Stimulated activated CD8-positive, alpha-beta memory T cell treated with anti-CD3 and anti-CD28 coated beads, Interleukin-7, amount 100 ng/mL, for 24 hours (primary cell): ENCODE measurements at regions not wholly inside any gene's neighbourhood (a gene's known extent, or its start where the extent isn't known, plus 50 kb on each side); places are given as distances from the start of the nearest gene placed in this dataset.
"Not testable (repeated sequence)": the region's sequence is repeated elsewhere in the genome, so short reads cannot be mapped to it uniquely, and the experiment has no call there.

Source experiments
- DNase-seq: peaks from one replicate; pipeline ENCODE4 v3.0.0-alpha.2; 2020; ENCODE audit warnings: low read depth

DNA sequence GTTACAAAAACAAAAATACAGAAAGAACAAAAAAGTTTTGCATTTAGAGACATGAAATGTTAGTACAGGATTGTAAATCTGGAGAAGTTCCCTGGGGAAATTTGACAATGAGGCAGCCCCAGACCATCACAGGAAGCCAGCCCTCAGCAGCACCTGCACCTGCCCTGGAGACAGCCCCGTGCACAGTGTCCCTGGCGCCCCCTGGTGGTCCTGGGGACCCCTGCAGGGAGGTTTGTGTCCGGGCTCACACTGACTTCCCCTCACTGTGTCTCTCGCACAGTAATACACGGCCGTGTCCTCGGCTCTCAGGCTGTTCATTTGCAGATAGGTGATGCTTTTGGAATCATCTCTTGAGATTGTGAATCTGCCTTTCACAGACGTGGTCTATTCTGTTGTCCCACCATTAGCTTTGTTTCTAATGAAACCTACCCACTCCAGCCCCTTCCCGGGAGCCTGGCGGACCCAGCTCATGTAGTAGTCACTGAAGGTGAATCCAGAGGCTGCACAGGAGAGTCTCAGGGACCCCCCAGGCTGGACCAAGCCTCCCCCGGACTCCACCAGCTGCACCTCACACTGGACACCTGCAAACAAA, 1248.6 kb downstream of the TMEM121 start:
- DNase-seq = peak; percentile 63

DNA sequence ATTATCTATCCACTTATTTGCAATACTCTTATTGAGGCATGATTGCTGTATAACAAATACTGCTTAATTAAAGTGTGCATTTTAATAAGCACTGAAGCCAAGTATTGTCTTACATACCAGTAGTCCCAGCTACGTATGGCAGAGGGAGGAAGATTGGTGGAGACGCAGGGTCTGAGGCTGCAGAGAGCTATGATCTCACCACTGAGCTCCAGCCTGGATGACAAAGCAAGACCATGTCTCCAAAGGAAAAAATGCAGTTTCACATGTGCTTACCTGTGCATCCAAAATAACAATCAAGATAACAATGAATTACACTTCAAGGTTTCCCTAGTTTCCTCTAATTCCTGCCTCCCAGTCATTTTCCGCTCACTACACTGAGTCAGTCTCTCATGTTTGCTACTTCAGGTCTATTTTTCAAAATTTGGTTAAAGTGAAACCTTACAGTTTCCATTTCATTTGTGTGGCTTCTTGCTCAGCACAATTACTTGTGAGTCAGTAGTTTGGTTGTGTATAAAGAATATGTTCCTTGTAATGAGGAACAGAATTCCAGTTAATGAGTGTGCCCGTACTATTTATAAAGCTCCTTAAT, 1250.1 kb downstream of the TMEM121 start:
- DNase-seq = no peak

DNA sequence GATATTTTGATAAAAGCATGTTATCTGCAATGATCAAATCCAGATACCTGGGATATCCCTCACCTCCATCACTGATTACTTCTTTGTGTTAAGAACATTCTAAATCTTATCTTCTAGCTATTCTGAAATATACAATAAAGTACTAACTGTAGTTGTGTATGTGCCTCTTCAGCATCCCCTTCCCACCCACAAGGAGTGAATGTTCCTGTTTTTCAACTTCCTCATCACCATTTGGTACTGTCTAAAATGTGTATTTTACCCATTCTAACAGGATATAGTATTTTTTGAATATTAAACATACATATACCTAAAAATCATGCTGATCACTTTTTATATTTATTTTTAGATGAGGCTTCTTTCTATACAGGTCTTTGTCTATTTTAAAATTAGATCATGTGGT, 1252.6 kb downstream of the TMEM121 start:
- DNase-seq = no peak

DNA sequence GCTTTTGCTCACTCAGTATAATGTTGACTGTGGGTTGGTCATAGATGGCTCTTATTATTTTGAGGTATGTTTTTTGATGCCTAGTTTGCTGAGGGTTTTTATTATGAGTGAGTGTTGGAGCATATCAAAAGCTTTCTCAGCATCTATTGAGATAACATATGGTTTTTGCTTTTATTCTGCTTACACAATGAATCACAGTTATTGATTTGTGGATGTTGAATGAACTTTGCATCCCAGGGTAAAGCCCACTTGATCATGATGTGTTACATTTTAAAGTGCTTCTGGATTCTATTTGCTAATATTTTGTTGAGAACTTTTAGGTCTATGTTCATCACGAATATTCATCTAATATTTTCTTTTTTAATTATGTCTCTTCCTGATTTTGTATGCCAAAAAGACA, 1260.3 kb downstream of the TMEM121 start:
- DNase-seq = no peak

DNA sequence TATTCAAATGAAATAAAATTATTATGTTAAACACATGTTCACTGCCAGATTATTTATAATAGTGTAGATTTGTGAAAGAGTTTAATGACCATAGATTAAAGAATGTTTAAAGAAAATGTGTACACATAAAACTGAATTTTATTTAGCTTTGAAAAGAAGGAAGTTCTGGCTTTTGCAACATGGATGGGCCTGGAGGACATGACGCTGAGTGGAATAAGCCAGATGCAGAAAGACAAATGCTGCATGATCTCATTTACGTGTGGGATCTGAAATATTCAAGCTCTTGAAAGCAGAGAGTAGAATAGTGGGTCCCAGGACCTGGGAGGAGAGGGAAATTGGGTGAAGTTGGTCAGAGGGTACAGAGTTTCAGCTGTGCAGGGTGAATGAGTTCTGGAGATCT, 1261.2 kb downstream of the TMEM121 start:
- no peak for DNase-seq

DNA sequence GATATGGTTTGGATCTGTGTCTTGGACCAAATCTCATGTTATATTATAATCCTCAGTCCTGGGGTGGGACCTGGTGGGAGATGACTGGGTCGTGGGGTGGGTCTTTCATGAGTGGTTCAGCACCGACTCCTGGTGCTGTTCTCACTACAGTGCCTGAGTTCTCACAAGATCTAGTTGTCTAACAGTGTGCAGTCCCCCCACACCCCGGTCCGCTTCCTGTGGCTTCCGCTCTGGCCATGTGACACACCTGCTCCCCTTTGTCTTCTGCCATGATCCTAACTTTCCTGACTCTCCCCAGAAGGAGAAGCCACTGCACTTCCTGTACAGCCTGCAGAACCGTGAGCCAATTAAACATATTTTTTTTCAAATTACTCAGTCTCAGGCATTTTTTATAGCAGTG, 1262.2 kb downstream of the TMEM121 start:
- DNase-seq = no peak

DNA sequence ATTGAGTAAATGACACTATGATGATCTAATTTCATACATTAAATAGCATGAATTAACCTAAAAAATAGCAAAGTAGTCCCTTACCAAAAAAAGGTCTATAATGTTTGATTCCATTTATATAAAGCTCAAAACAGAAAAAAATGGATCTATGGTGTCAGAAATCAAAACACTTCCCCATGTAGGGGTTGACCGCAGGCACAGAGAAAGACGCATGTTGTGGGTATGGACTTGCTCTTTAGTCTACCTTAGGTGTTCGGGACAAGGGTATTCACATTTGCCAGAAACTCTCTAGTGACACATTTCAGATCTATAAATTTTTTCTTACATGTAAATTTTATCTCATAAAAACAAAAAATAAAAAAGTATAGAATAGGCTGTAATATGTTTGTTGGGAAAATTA, 1262.9 kb downstream of the TMEM121 start:
- no peak for DNase-seq

DNA sequence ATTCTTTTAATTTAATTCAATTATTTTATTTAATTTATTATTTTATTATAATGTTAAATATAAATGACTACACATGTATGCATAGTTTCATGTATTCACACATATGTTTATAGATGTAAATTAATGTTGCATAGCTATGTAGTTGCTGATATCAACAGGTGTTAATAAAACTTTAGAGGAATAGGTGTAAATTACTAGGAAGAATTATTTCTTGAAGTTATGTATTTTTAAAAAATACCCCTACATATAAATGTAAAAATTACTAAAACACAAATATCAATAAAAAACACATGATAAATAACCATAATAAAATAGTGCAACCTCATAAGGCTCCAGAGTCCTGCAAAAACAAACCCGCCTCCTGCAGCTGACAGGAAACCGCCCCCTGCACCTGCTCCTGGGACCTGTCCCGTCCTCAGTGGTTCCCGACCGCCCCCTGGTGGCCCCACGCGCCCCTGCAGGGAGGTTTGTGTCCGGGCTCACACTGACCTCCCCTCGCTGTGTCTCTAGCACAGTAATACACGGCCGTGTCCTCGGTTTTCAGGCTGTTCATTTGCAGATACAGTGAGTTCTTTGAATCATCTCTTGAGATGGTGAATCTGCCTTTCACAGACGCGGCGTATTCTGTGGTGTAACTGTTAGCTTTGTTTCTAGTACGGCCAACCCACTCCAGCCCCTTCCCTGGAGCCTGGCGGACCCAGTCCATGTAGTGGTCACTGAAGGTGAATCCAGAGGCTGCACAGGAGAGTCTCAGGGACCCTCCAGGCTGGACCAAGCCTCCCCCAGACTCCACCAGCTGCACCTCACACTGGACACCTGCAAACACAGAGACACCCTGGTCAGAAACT, 1264.0 kb downstream of the TMEM121 start:
- DNase-seq = peak; percentile 61

DNA sequence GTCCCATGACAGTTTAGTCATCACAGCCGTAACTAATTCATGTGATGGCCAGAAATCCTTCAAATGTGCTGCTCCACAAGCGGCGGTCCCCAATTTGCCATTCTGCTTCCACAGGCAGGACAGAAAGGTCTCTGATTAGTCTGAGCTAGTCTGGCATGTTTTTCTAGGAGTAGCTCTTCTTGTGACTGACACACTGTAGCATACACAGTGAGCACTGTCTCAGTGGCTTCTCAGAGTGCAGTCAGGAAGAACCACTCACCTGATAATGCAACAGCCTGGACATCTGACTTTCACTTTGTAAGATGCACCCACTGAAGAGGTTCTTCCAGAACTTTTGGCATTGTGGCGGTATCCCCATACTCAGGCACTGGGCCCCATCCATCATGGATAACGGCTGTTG, 1266.2 kb downstream of the TMEM121 start:
- no peak for DNase-seq

DNA sequence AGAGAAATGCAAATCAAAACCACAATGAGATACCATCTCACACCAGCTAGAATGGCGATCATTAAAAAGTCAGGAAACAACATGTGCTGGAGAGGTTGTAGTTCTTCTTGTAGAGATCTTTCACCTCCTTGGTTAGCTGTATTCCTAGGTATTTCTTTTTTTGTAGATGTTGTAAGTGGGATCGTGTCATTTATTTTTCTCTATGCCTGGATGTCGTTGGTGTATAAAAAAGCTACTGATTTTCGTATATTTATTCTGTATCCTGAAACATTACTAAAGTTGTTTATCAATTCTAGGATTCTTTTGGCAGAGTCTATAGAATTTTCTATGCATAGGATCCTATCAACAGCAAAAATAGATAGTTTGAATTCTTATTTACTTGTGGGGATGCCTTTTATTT, 1271.8 kb downstream of the TMEM121 start:
- DNase-seq = not testable (repeated sequence)

DNA sequence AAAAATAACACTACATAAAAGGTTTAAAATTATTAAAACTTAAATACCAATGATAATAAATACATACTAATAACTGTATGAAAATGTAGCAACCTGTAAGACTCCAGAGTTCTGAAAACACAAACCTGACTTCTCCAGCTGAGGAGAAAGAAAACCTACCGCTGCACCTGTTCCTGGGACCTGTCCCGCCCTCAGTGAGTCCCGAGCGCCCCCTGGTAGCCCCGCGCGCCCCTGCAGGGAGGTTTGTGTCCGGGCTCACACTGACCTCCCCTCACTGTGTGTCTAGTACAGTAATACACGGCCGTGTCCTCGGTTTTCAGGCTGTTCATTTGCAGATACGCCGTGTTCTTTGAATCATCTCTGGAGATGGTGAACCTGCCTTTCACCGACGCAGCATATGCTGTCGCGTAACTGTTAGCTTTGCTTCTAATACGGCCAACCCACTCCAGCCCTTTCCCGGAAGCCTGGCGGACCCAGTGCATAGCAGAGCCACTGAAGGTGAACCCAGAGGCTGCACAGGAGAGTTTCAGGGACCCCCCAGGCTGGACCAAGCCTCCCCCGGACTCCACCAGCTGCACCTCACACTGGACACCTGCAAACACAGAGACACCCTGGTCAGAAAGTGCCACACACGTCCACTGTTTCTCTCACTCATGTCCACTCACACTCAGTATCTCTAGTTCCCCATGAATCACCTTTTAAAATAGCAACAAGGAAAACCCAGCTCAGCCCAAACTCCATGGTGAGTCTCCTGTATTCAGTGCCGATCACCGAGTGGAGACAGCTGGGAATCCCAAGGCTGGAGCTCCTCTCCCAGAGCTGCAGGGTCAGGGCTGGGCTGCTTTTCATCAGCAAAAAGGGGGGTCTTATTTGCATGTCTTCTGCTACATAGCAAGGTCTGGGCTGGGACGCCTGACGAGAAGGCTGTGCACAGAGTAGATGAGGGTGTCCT, 1276.3 kb downstream of the TMEM121 start:
- no peak for DNase-seq

DNA sequence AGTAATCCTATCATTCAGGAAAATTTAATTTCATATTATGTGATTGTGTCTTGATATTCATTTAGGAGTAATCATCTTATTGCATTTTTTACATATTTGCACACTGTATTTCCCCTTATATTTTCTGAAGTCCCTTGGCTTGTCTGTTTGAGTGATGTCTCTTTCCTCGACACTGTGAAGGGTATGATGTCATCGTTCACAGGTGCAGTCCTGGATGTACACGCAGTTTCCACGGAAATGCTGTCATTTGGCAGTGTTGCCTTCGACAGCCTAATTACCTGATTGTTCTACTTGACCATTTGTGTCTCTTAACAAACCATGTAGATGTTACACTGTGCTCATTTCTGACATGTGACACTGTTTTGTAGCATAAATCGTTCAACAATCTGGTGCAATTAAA, 1277.0 kb downstream of the TMEM121 start:
- DNase-seq = no peak

DNA sequence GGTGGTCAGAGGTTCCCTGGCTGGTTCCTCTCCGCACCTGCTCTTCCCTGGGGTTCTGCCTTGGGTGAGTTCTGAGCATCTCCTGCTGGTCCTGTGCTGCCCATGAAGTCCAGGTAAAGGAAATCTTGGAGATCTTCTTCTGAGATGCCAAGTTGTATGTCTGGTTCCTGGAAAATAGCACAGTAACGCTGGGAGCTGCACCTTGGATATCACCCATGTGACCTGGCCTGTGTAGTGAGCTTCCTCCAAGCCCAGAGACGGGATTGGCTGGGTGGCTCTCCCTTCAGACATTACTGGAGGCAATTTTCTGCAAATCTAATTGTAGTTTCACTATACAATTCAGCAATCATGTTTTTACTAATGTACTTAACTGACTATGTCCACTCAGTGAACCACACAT, 1281.1 kb downstream of the TMEM121 start:
- no peak for DNase-seq

DNA sequence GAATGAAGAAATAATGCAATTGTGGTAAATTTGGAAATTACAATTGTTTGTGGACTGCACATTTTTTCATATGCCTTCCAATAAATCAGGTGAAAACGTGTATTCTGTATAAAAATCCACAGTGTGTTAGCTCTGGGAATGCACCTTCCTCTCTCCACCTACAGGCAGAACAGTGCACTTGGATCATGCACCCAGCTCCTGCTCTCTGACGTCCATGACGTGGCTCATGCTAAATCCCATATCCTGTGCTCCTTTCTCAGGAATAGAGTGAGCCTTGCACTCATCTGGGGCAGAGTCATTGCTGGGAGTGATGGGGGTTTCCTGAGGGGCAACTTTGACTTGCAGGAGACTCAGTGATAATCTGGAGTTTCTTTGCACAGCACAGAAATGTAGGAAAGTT, 1282.1 kb downstream of the TMEM121 start:
- no peak for DNase-seq

DNA sequence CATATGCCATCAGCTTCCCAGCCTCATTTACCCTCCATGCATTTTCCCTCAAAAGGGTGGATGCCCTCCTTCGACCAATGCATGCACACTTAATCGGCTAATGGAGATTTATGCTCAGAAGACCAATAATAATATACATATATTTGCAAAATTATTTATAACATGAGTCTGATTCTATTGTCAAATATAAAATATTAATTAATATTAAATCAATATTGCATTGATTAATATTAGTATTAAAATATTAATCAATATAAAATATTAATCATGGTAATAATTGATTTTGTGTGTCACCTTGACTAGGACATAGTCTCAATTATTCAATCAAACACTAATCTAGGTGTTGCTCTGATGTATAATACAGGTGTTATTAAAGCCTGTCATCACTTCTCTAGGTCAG, 1282.5 kb downstream of the TMEM121 start:
- no peak for DNase-seq

DNA sequence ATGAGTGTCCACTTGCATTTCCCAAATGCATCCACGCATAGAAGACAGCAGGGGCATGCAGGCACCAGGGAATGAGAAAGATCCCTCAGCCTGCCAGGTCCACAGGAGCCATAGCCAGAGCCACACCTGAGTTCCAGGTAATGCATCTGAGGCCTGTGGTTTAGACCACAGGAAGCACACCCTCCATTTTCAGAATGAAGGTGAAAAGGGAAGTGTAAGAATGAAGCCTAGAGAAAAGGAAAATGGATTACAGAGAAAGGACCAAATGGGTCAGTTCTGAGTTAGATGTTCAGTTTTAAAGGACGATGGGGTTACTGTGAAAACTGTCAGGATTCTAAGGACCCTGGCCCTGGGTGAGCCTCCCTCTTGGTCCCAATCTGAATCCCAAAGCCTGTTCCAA, 1283.2 kb downstream of the TMEM121 start:
- DNase-seq = no peak

DNA sequence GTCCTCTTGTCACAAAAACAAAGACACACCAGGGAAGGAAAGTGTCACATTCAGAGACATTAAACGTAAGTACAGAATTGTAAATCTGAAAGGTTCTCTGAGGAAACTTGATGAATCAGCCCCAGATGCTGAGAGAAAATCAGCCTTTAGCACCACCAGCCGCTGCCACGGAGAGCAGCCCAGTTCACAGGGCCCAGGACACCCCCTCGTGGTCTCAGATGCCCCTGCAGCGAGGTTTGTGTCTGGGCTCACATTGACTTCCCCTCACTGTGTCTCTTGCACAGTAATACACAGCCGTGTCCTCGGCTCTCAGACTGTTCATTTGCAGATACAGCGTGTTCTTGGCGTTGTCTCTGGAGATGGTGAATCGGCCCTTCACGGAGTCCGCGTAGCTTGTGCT, 1283.8 kb downstream of the TMEM121 start:
- DNase-seq = not testable (repeated sequence)

DNA sequence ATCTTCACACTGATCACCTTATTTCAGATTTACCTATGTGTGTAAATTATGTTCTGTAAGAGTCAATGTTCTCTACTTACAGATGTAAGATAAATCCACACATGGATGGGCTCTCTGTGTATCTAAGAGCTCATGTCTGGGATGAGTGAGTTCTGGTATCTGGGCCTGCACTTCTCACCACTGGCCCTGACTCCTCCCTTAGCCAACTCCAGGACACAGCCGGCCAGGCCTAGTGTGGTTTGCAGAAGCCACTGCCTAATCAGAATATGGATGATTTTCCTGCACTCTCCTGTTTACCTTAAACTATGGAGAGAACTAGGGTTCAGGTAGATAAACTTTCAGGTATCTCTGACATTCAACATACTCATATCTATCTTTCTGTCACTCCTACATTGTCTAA, 1284.8 kb downstream of the TMEM121 start:
- no peak for DNase-seq

DNA sequence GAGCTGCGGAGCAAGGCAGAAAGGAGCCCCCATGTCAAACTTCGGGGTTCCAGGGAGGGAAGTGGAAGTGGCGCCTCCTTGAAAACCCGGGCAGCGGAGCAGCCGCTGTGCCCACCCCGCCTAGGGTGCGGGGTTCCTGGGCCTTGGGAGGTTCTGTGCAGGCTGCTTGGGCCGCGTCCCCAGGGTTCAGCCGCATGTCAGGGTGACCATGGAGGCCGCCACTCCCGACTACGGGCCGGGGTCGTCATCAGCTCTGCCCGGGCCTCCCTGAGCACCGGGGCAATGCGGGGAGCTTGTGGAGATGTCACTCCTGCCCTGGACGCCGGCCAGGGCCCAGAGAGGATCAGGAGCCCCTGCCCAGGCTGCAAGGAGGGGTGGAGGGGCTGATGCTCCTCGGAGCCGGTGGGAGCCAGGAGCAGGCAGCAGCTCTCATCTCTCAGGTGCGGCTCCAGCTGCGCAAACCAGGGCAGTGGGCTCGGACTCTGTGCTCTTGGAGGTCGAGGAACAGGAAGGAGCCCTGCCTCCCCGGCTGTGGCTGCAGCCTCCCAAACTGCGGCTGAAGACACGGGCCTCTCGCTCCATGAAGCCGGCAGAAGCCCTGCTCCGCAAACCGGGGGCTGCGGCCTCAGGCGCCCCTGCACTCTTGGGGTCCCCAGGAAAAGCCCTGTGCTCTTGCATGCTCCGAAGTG, 1286.5 kb downstream of the TMEM121 start:
- no peak for DNase-seq

DNA sequence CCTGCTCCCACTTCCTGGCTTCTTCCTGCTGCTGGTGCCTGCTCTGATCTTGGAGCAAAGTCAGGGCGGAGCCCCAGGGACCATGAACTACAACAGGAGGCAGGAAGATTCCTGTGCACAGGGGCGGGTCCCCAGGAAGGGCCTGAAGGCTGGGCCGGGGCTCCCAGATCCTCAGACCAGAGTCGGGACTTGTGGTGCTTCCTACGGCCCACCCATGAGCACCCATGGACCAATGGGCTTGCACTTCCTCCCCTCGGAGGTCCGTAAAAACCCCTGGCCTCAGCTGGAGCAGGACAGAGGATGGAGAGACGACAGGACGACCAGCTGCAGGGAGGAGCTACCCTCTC, 1287.1 kb downstream of the TMEM121 start:
- DNase-seq = no peak

DNA sequence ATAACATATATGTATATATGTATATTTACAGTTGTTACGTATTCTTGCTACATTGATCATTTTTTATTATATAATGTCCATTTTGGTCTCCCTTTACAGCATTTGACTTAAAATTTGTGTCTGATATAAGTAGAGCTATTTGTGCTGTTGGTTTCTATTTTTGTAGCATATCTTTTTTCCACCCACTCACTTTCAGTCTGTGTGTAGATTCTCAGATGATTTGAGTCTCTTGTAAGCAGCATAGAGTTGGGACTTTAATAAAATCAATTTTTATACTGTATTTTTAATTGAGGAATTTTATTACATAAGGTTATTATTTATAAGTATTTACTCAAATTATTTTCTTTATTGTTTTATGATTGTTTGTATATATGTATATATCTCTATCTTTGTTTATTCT, 1293.7 kb downstream of the TMEM121 start:
- DNase-seq = no peak

DNA sequence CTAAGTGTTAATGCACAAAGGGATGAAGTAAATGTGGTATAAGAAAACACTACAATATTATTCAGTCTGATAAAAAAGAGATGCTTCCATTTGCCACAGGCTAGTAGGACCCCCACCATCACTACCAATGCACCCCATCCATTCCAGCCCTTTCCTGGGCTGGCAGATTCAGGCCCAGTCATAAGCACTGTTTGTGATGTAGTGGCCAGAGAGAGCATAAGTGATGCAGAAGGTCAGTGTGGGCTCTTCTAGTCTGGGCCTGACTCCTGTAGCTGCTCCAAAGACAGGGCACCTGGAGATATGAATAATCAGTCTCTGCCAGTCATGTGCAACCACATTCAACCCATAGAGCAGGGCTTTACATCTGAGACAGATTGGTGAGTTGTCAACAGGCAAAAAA, 1294.7 kb downstream of the TMEM121 start:
- no peak for DNase-seq
